WTC11 (cell line): ENCODE measurements at regions not wholly inside any gene's neighbourhood (a gene's known extent, or its start where the extent isn't known, plus 50 kb on each side); places are given as distances from the start of the nearest gene placed in this dataset.

Experiments
- AFF4 ChIP-seq: sonication (generic); formaldehyde crosslinking; IDR thresholded peaks from 2 replicates; pipeline ENCODE4 v1.8.1; 2023; ENCODE audit warnings: mild to moderate bottlenecking, missing genetic modification reagents, borderline replicate concordance
- ATF2 ChIP-seq: sonication (generic); formaldehyde crosslinking; IDR thresholded peaks from 2 replicates; pipeline ENCODE4 v1.8.1; 2022; ENCODE audit warnings: low read depth, missing genetic modification reagents, borderline replicate concordance
- CREM ChIP-seq: sonication (generic); formaldehyde crosslinking; IDR thresholded peaks from 2 replicates; pipeline ENCODE4 v1.8.1; 2022; ENCODE audit warnings: mild to moderate bottlenecking, missing genetic modification reagents, moderate library complexity
- CTCF ChIP-seq: fragments of 200-600 bp; IDR thresholded peaks from 2 replicates; pipeline ENCODE4 v1.8.0; 2022; ENCODE audit warnings: antibody characterized with exemption
- GRHL2 ChIP-seq: fragments of 250-450 bp; sonication (Bioruptor Pico); IDR thresholded peaks from 2 replicates; pipeline ENCODE4 v1.8.0; 2022; ENCODE audit warnings: mild to moderate bottlenecking, moderate library complexity; ENCODE audit not compliant: insufficient replicate concordance, severe bottlenecking
- GTF2I ChIP-seq: fragments of 250-450 bp; sonication (Bioruptor Pico); conservative IDR thresholded peaks from 2 replicates; pipeline ENCODE4 v1.4.0; 2021; ENCODE audit warnings: mild to moderate bottlenecking
- IRF2 ChIP-seq: sonication (generic); formaldehyde crosslinking; IDR thresholded peaks from 2 replicates; pipeline ENCODE4 v1.8.0; 2022; ENCODE audit warnings: low read depth, missing genetic modification reagents, borderline replicate concordance
- JUN ChIP-seq: sonication (generic); formaldehyde crosslinking; IDR thresholded peaks from 2 replicates; pipeline ENCODE4 v1.8.0; 2023; ENCODE audit warnings: mild to moderate bottlenecking, missing genetic modification reagents
- PRDM15 ChIP-seq: sonication (generic); formaldehyde crosslinking; IDR thresholded peaks from 2 replicates; pipeline ENCODE4 v1.8.0; 2022; ENCODE audit warnings: missing genetic modification reagents
- USF2 ChIP-seq: sonication (generic); formaldehyde crosslinking; IDR thresholded peaks from 2 replicates; pipeline ENCODE4 v1.8.1; 2023; ENCODE audit warnings: mild to moderate bottlenecking, missing genetic modification reagents, moderate library complexity
- ZBTB21 ChIP-seq: sonication (generic); formaldehyde crosslinking; IDR thresholded peaks from 2 replicates; pipeline ENCODE4 v1.8.1; 2023; ENCODE audit warnings: mild to moderate bottlenecking, missing genetic modification reagents, borderline replicate concordance
- ZNF121 ChIP-seq: sonication (generic); formaldehyde crosslinking; IDR thresholded peaks from 2 replicates; pipeline ENCODE4 v1.8.0; 2023; ENCODE audit warnings: missing genetic modification reagents
- ZNF423 ChIP-seq: fragments of 250-450 bp; sonication (Bioruptor Pico); IDR thresholded peaks from 2 replicates; pipeline ENCODE4 v2.1.2; 2022; ENCODE audit warnings: mild to moderate bottlenecking, moderate library complexity
- TF ChIP-seq, protein P1 (sequence below): sonication (generic); formaldehyde crosslinking; IDR thresholded peaks from 2 replicates; pipeline ENCODE4 v1.8.0; 2023; ENCODE audit warnings: missing genetic modification reagents

GRCh38 chr4:45831692-45832091, 292.2 kb downstream of the GABRG1 start:
- TF ChIP-seq ATF2 (CRISPR knock-in tag) (no peak), AFF4 (no peak), CTCF (no peak), USF2 (CRISPR knock-in tag) (no peak), ZBTB21 (no peak), GTF2I (no peak), JUN (CRISPR knock-in tag) (no peak), CREM (CRISPR knock-in tag) (no peak), IRF2 (CRISPR knock-in tag) (no peak), PRDM15 (CRISPR knock-in tag) (no peak), GRHL2 (CRISPR knock-in tag) (no peak), ZNF121 (CRISPR knock-in tag) (no peak), ZNF423 (CRISPR knock-in tag) (no peak)
- TF ChIP-seq, protein P1, sequence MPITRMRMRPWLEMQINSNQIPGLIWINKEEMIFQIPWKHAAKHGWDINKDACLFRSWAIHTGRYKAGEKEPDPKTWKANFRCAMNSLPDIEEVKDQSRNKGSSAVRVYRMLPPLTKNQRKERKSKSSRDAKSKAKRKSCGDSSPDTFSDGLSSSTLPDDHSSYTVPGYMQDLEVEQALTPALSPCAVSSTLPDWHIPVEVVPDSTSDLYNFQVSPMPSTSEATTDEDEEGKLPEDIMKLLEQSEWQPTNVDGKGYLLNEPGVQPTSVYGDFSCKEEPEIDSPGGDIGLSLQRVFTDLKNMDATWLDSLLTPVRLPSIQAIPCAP (CRISPR knock-in tag), result no peak
